ENCODE measurements at regions not wholly inside any gene's neighbourhood (a gene's known extent, or its start where the extent isn't known, plus 50 kb on each side); places are given as distances from the start of the nearest gene placed in this dataset.
"Not testable (repeated sequence)": the region's sequence is repeated elsewhere in the genome, so short reads cannot be mapped to it uniquely, and the experiment has no call there.

GRCh38 chr9:42300124-42300523 is 116.7 kb downstream of the SPATA31A6 start:
- H3K36me3 ChIP-seq (ENCODE audit: control insufficient read depth, insufficient read depth, low read length); H3K4me1 ChIP-seq; H3K9me3 Mint-ChIP-seq (ENCODE audit: unreplicated experiment); H3K27me3 Mint-ChIP-seq (ENCODE audit: insufficient read depth, unreplicated experiment); intact Hi-C loops (cut with micrococcal nuclease; ENCODE audit: unreplicated experiment); H3K27ac Mint-ChIP-seq (ENCODE audit: unreplicated experiment); H3K27me3 ChIP-seq (replicated peaks; ENCODE audit: control insufficient read depth, insufficient read depth, low read length); H3K4me1 Mint-ChIP-seq (ENCODE audit: low read depth, unreplicated experiment); BruUV-seq (replicated peaks); H3K36me3 Mint-ChIP-seq (ENCODE audit: insufficient read depth, unreplicated experiment); POLR2A ChIA-PET; H3K9me3 ChIP-seq; H3K4me3 Mint-ChIP-seq (ENCODE audit: unreplicated experiment); DNase-seq; CTCF ChIA-PET; H3K4me3 ChIP-seq (ENCODE audit: low read depth, low read length): not testable (repeated sequence)

GRCh38 chr9:42306625-42307024 is 123.2 kb downstream of the SPATA31A6 start:
- H3K4me1 ChIP-seq; H3K4me1 Mint-ChIP-seq (ENCODE audit: low read depth, unreplicated experiment); DNase-seq; H3K27me3 Mint-ChIP-seq (ENCODE audit: insufficient read depth, unreplicated experiment); H3K4me3 Mint-ChIP-seq (ENCODE audit: unreplicated experiment); H3K27me3 ChIP-seq (replicated peaks; ENCODE audit: control insufficient read depth, insufficient read depth, low read length); H3K36me3 ChIP-seq (ENCODE audit: control insufficient read depth, insufficient read depth, low read length); H3K36me3 Mint-ChIP-seq (ENCODE audit: insufficient read depth, unreplicated experiment); H3K4me3 ChIP-seq (ENCODE audit: low read depth, low read length); H3K9me3 ChIP-seq; POLR2A ChIA-PET; H3K9me3 Mint-ChIP-seq (ENCODE audit: unreplicated experiment); intact Hi-C loops (cut with micrococcal nuclease; ENCODE audit: unreplicated experiment); H3K27ac Mint-ChIP-seq (ENCODE audit: unreplicated experiment); CTCF ChIA-PET; BruUV-seq (replicated peaks): not testable (repeated sequence)

- POLR2A ChIA-PET; CTCF ChIA-PET; H3K36me3 Mint-ChIP-seq (ENCODE audit: insufficient read depth, unreplicated experiment); H3K4me3 Mint-ChIP-seq (ENCODE audit: unreplicated experiment); H3K27ac Mint-ChIP-seq (ENCODE audit: unreplicated experiment); DNase-seq; H3K27me3 Mint-ChIP-seq (ENCODE audit: insufficient read depth, unreplicated experiment); H3K9me3 ChIP-seq; H3K4me1 ChIP-seq; BruUV-seq (replicated peaks); H3K9me3 Mint-ChIP-seq (ENCODE audit: unreplicated experiment); H3K36me3 ChIP-seq (ENCODE audit: control insufficient read depth, insufficient read depth, low read length); H3K4me3 ChIP-seq (ENCODE audit: low read depth, low read length); H3K4me1 Mint-ChIP-seq (ENCODE audit: low read depth, unreplicated experiment); H3K27me3 ChIP-seq (replicated peaks; ENCODE audit: control insufficient read depth, insufficient read depth, low read length); intact Hi-C loops (cut with micrococcal nuclease; ENCODE audit: unreplicated experiment): not testable (repeated sequence)
Observed at GRCh38 chr9:42307449-42307848, 124.0 kb downstream of the SPATA31A6 start.

GRCh38 chr9:42310972-42311371 is 127.5 kb downstream of the SPATA31A6 start:
- H3K27ac Mint-ChIP-seq (ENCODE audit: unreplicated experiment); POLR2A ChIA-PET; DNase-seq; H3K9me3 ChIP-seq; H3K9me3 Mint-ChIP-seq (ENCODE audit: unreplicated experiment); H3K27me3 Mint-ChIP-seq (ENCODE audit: insufficient read depth, unreplicated experiment); H3K36me3 ChIP-seq (ENCODE audit: control insufficient read depth, insufficient read depth, low read length); H3K4me1 ChIP-seq; H3K4me1 Mint-ChIP-seq (ENCODE audit: low read depth, unreplicated experiment); H3K4me3 Mint-ChIP-seq (ENCODE audit: unreplicated experiment); CTCF ChIA-PET; H3K27me3 ChIP-seq (replicated peaks; ENCODE audit: control insufficient read depth, insufficient read depth, low read length); BruUV-seq (replicated peaks); intact Hi-C loops (cut with micrococcal nuclease; ENCODE audit: unreplicated experiment); H3K4me3 ChIP-seq (ENCODE audit: low read depth, low read length); H3K36me3 Mint-ChIP-seq (ENCODE audit: insufficient read depth, unreplicated experiment): not testable (repeated sequence)

- H3K36me3 Mint-ChIP-seq (ENCODE audit: insufficient read depth, unreplicated experiment); H3K4me1 Mint-ChIP-seq (ENCODE audit: low read depth, unreplicated experiment); H3K9me3 Mint-ChIP-seq (ENCODE audit: unreplicated experiment); BruUV-seq (replicated peaks); H3K4me1 ChIP-seq; POLR2A ChIA-PET; CTCF ChIA-PET; intact Hi-C loops (cut with micrococcal nuclease; ENCODE audit: unreplicated experiment); H3K4me3 Mint-ChIP-seq (ENCODE audit: unreplicated experiment); H3K27me3 ChIP-seq (replicated peaks; ENCODE audit: control insufficient read depth, insufficient read depth, low read length); H3K36me3 ChIP-seq (ENCODE audit: control insufficient read depth, insufficient read depth, low read length); H3K27ac Mint-ChIP-seq (ENCODE audit: unreplicated experiment); H3K9me3 ChIP-seq; H3K27me3 Mint-ChIP-seq (ENCODE audit: insufficient read depth, unreplicated experiment); H3K4me3 ChIP-seq (ENCODE audit: low read depth, low read length); DNase-seq: not testable (repeated sequence)
Observed at GRCh38 chr9:42316026-42316425, 132.6 kb downstream of the SPATA31A6 start.

GRCh38 chr9:42317677-42318076 is 134.2 kb downstream of the SPATA31A6 start:
- H3K4me3 ChIP-seq (ENCODE audit: low read depth, low read length); BruUV-seq (replicated peaks); H3K9me3 Mint-ChIP-seq (ENCODE audit: unreplicated experiment); H3K27me3 ChIP-seq (replicated peaks; ENCODE audit: control insufficient read depth, insufficient read depth, low read length); H3K4me1 Mint-ChIP-seq (ENCODE audit: low read depth, unreplicated experiment); H3K36me3 Mint-ChIP-seq (ENCODE audit: insufficient read depth, unreplicated experiment); intact Hi-C loops (cut with micrococcal nuclease; ENCODE audit: unreplicated experiment); DNase-seq; H3K4me1 ChIP-seq; H3K27me3 Mint-ChIP-seq (ENCODE audit: insufficient read depth, unreplicated experiment); H3K36me3 ChIP-seq (ENCODE audit: control insufficient read depth, insufficient read depth, low read length); H3K27ac Mint-ChIP-seq (ENCODE audit: unreplicated experiment); POLR2A ChIA-PET; H3K9me3 ChIP-seq; CTCF ChIA-PET; H3K4me3 Mint-ChIP-seq (ENCODE audit: unreplicated experiment): not testable (repeated sequence)

- H3K4me1 Mint-ChIP-seq (ENCODE audit: low read depth, unreplicated experiment); H3K36me3 Mint-ChIP-seq (ENCODE audit: insufficient read depth, unreplicated experiment); H3K27ac Mint-ChIP-seq (ENCODE audit: unreplicated experiment): not testable (repeated sequence)
Observed at GRCh38 chr9:42323084-42323809, 139.8 kb downstream of the SPATA31A6 start.

More at GRCh38 chr9:42323084-42323809, 139.8 kb downstream of the SPATA31A6 start:
- H3K4me3 ChIP-seq (ENCODE audit: low read depth, low read length); CTCF ChIA-PET; H3K9me3 ChIP-seq; H3K9me3 Mint-ChIP-seq (ENCODE audit: unreplicated experiment); H3K4me3 Mint-ChIP-seq (ENCODE audit: unreplicated experiment); H3K4me1 ChIP-seq; H3K36me3 ChIP-seq (ENCODE audit: control insufficient read depth, insufficient read depth, low read length); POLR2A ChIA-PET; BruUV-seq (replicated peaks); H3K27me3 ChIP-seq (replicated peaks; ENCODE audit: control insufficient read depth, insufficient read depth, low read length); intact Hi-C loops (cut with micrococcal nuclease; ENCODE audit: unreplicated experiment); DNase-seq; H3K27me3 Mint-ChIP-seq (ENCODE audit: insufficient read depth, unreplicated experiment): not testable (repeated sequence)
